ENCODE measurements at regions not wholly inside any gene's neighbourhood (a gene's known extent, or its start where the extent isn't known, plus 50 kb on each side); places are given as distances from the start of the nearest gene placed in this dataset.
A peak's percentile ranks its signal among the peaks of the same experiment; 100 is the strongest.

- no peaks in the 10 kb centered on the region for H3K36me3 ChIP-seq (replicated peaks in 1 of 2; ENCODE audit: control insufficient read depth in 2 of 2, insufficient read depth in 2 of 2, low read length in 2 of 2)
- no peak overlapping the region for H3K4me2 ChIP-seq (ENCODE audit: insufficient read depth, low read length, poor library complexity, severe bottlenecking)
- no peaks in the 10 kb centered on the region for H3K9me3 ChIP-seq (replicated peaks in 1 of 2; ENCODE audit: control insufficient read depth in 2 of 2, insufficient read depth in 1 of 2, low read depth in 1 of 2, low read length in 2 of 2)
- no peaks in the 10 kb centered on the region for H3K79me1 ChIP-seq (ENCODE audit: low read depth, low read length)
- H2BK15ac ChIP-seq (ENCODE audit: low read length), result no peak overlapping the region
- H3K9ac ChIP-seq (ENCODE audit: low read depth, low read length, poor library complexity), result no peak overlapping the region
- H3K14ac ChIP-seq (ENCODE audit: low read length), result no peak overlapping the region
- no peaks in the 10 kb centered on the region for H3K27me3 ChIP-seq (ENCODE audit: control insufficient read depth in 3 of 3, insufficient read depth in 3 of 3, low read depth in 1 of 3, low read length in 3 of 3)
- H3K18ac ChIP-seq (ENCODE audit: low read length), result no peak overlapping the region
- no peak overlapping the region for H3K27ac ChIP-seq (replicated peaks; ENCODE audit: low read length)
- H3K4me1 ChIP-seq (ENCODE audit: control insufficient read depth in 2 of 2, insufficient read depth in 1 of 2, low read depth in 1 of 2, low read length in 2 of 2), result no peaks in the 10 kb centered on the region
- no peak overlapping the region for H3K4me3 ChIP-seq (ENCODE audit: low read length in 2 of 2)
- no peak overlapping the region for H2BK120ac ChIP-seq (ENCODE audit: low read depth, low read length)
- H4K8ac ChIP-seq (ENCODE audit: low read depth, low read length), result no peak overlapping the region
- no CpG with 5 or more reads among the region's 5 CpGs for WGBS, 2 donors (ENCODE audit: extremely low coverage in 2 of 2, insufficient read length in 2 of 2, insufficient replicate concordance in 1 of 2)
- no peak overlapping the region for H3K23ac ChIP-seq (ENCODE audit: low read depth, low read length, poor library complexity)
- H2AFZ ChIP-seq (ENCODE audit: low read length), result no peak overlapping the region
- no peak overlapping the region for H3K4ac ChIP-seq (ENCODE audit: low read length)
- H2BK12ac ChIP-seq (ENCODE audit: low read length), result no peak overlapping the region
- H2AK5ac ChIP-seq (ENCODE audit: low read depth, low read length), result no peak overlapping the region
- no peak for DNase-seq (ENCODE audit: low spot score)
- no peak overlapping the region for H4K91ac ChIP-seq (ENCODE audit: low read depth, low read length, poor library complexity)
- H2BK5ac ChIP-seq (ENCODE audit: low read length), result no peak overlapping the region
Observed at GRCh38 chr11:82355313-82355823, 378.3 kb downstream of the FAM181B start.

- no peak overlapping the region for H3K4me2 ChIP-seq (ENCODE audit: insufficient read depth, low read length, poor library complexity, severe bottlenecking)
- H3K4me3 ChIP-seq (ENCODE audit: low read length in 2 of 2), result no peak overlapping the region
- H3K36me3 ChIP-seq (replicated peaks in 1 of 2; ENCODE audit: control insufficient read depth in 2 of 2, insufficient read depth in 2 of 2, low read length in 2 of 2), result no peaks in the 10 kb centered on the region
- no peak overlapping the region for H3K23ac ChIP-seq (ENCODE audit: low read depth, low read length, poor library complexity)
- no peak overlapping the region for H3K9ac ChIP-seq (ENCODE audit: low read depth, low read length, poor library complexity)
- H2BK15ac ChIP-seq (ENCODE audit: low read length), result no peak overlapping the region
- no peak overlapping the region for H2BK120ac ChIP-seq (ENCODE audit: low read depth, low read length)
- no peaks in the 10 kb centered on the region for H3K79me1 ChIP-seq (ENCODE audit: low read depth, low read length)
- no peak overlapping the region for H2AK5ac ChIP-seq (ENCODE audit: low read depth, low read length)
- H3K9me3 ChIP-seq (replicated peaks in 1 of 2; ENCODE audit: control insufficient read depth in 2 of 2, insufficient read depth in 1 of 2, low read depth in 1 of 2, low read length in 2 of 2), result no peaks in the 10 kb centered on the region
- no peak overlapping the region for H3K4ac ChIP-seq (ENCODE audit: low read length)
- H2BK5ac ChIP-seq (ENCODE audit: low read length), result no peak overlapping the region
- no peak for DNase-seq (ENCODE audit: low spot score)
- H2AFZ ChIP-seq (ENCODE audit: low read length), result no peak overlapping the region
- no peak overlapping the region for H2BK12ac ChIP-seq (ENCODE audit: low read length)
- no peak overlapping the region for H4K91ac ChIP-seq (ENCODE audit: low read depth, low read length, poor library complexity)
- H3K27ac ChIP-seq (replicated peaks; ENCODE audit: low read length), result no peak overlapping the region
- WGBS, 2 donors (ENCODE audit: extremely low coverage in 2 of 2, insufficient read length in 2 of 2, insufficient replicate concordance in 1 of 2), result no CpG with 5 or more reads among the region's 3 CpGs
- H4K8ac ChIP-seq (ENCODE audit: low read depth, low read length), result no peak overlapping the region
- no peaks in the 10 kb centered on the region for H3K27me3 ChIP-seq (ENCODE audit: control insufficient read depth in 3 of 3, insufficient read depth in 3 of 3, low read depth in 1 of 3, low read length in 3 of 3)
- no peaks in the 10 kb centered on the region for H3K4me1 ChIP-seq (ENCODE audit: control insufficient read depth in 2 of 2, insufficient read depth in 1 of 2, low read depth in 1 of 2, low read length in 2 of 2)
- no peak overlapping the region for H3K18ac ChIP-seq (ENCODE audit: low read length)
- no peak overlapping the region for H3K14ac ChIP-seq (ENCODE audit: low read length)
Observed at GRCh38 chr11:82326853-82327252, 406.8 kb downstream of the FAM181B start.

GRCh38 chr11:82321206-82321605, 412.5 kb downstream of the FAM181B start:
- Histone ChIP-seq H3K4me3 (ENCODE audit: low read length in 2 of 2) (no peak overlapping the region), H2AK5ac (ENCODE audit: low read depth, low read length) (no peak overlapping the region), H3K18ac (ENCODE audit: low read length) (no peak overlapping the region), H3K36me3 (replicated peaks in 1 of 2; ENCODE audit: control insufficient read depth in 2 of 2, insufficient read depth in 2 of 2, low read length in 2 of 2) (no peaks in the 10 kb centered on the region), H3K4me2 (ENCODE audit: insufficient read depth, low read length, poor library complexity, severe bottlenecking) (no peak overlapping the region), H2BK12ac (ENCODE audit: low read length) (no peak overlapping the region), H4K91ac (ENCODE audit: low read depth, low read length, poor library complexity) (no peak overlapping the region), H2AFZ (ENCODE audit: low read length) (no peak overlapping the region), H3K14ac (ENCODE audit: low read length) (no peak overlapping the region), H2BK15ac (ENCODE audit: low read length) (no peak overlapping the region), H4K8ac (ENCODE audit: low read depth, low read length) (no peak overlapping the region), H2BK120ac (ENCODE audit: low read depth, low read length) (no peak overlapping the region), H3K27ac (replicated peaks; ENCODE audit: low read length) (no peak overlapping the region), H3K23ac (ENCODE audit: low read depth, low read length, poor library complexity) (no peak overlapping the region), H3K79me1 (ENCODE audit: low read depth, low read length) (no peaks in the 10 kb centered on the region), H3K9ac (ENCODE audit: low read depth, low read length, poor library complexity) (no peak overlapping the region), H3K4ac (ENCODE audit: low read length) (no peak overlapping the region), H3K27me3 (ENCODE audit: control insufficient read depth in 3 of 3, insufficient read depth in 3 of 3, low read depth in 1 of 3, low read length in 3 of 3) (no peaks in the 10 kb centered on the region), H3K4me1 (ENCODE audit: control insufficient read depth in 2 of 2, insufficient read depth in 1 of 2, low read depth in 1 of 2, low read length in 2 of 2) (no peaks in the 10 kb centered on the region), H3K9me3 (replicated peaks in 1 of 2; ENCODE audit: control insufficient read depth in 2 of 2, insufficient read depth in 1 of 2, low read depth in 1 of 2, low read length in 2 of 2) (no peaks in the 10 kb centered on the region), H2BK5ac (ENCODE audit: low read length) (no peak overlapping the region)
- DNase-seq (ENCODE audit: low spot score), result no peak
- no CpG with 5 or more reads among the region's 6 CpGs for WGBS, 2 donors (ENCODE audit: extremely low coverage in 2 of 2, insufficient read length in 2 of 2, insufficient replicate concordance in 1 of 2)

GRCh38 chr11:82315093-82315492, 418.6 kb downstream of the FAM181B start:
- Histone ChIP-seq H2BK12ac (ENCODE audit: low read length) (no peak overlapping the region), H3K9ac (ENCODE audit: low read depth, low read length, poor library complexity) (no peak overlapping the region), H3K9me3 (replicated peaks in 1 of 2; ENCODE audit: control insufficient read depth in 2 of 2, insufficient read depth in 1 of 2, low read depth in 1 of 2, low read length in 2 of 2) (no peaks in the 10 kb centered on the region), H2BK15ac (ENCODE audit: low read length) (no peak overlapping the region), H3K4ac (ENCODE audit: low read length) (no peak overlapping the region), H4K8ac (ENCODE audit: low read depth, low read length) (no peak overlapping the region), H3K4me2 (ENCODE audit: insufficient read depth, low read length, poor library complexity, severe bottlenecking) (no peak overlapping the region), H2BK5ac (ENCODE audit: low read length) (no peak overlapping the region), H2BK120ac (ENCODE audit: low read depth, low read length) (no peak overlapping the region), H2AFZ (ENCODE audit: low read length) (no peak overlapping the region), H3K27me3 (ENCODE audit: control insufficient read depth in 3 of 3, insufficient read depth in 3 of 3, low read depth in 1 of 3, low read length in 3 of 3) (no peaks in the 10 kb centered on the region), H3K4me3 (ENCODE audit: low read length in 2 of 2) (no peak overlapping the region), H3K18ac (ENCODE audit: low read length) (no peak overlapping the region), H4K91ac (ENCODE audit: low read depth, low read length, poor library complexity) (no peak overlapping the region), H3K14ac (ENCODE audit: low read length) (no peak overlapping the region), H3K23ac (ENCODE audit: low read depth, low read length, poor library complexity) (no peak overlapping the region), H3K27ac (replicated peaks; ENCODE audit: low read length) (no peak overlapping the region), H3K79me1 (ENCODE audit: low read depth, low read length) (no peaks in the 10 kb centered on the region), H2AK5ac (ENCODE audit: low read depth, low read length) (no peak overlapping the region), H3K36me3 (replicated peaks in 1 of 2; ENCODE audit: control insufficient read depth in 2 of 2, insufficient read depth in 2 of 2, low read length in 2 of 2) (no peaks in the 10 kb centered on the region), H3K4me1 (ENCODE audit: control insufficient read depth in 2 of 2, insufficient read depth in 1 of 2, low read depth in 1 of 2, low read length in 2 of 2) (no peaks in the 10 kb centered on the region)
- DNase-seq (ENCODE audit: low spot score), result peak; percentile 20
- WGBS, 2 donors (ENCODE audit: extremely low coverage in 2 of 2, insufficient read length in 2 of 2, insufficient replicate concordance in 1 of 2), result no CpG with 5 or more reads among the region's 4 CpGs
